ENCODE measurements at regions not wholly inside any gene's neighbourhood (a gene's known extent, or its start where the extent isn't known, plus 50 kb on each side); places are given as distances from the start of the nearest gene placed in this dataset.

DNA sequence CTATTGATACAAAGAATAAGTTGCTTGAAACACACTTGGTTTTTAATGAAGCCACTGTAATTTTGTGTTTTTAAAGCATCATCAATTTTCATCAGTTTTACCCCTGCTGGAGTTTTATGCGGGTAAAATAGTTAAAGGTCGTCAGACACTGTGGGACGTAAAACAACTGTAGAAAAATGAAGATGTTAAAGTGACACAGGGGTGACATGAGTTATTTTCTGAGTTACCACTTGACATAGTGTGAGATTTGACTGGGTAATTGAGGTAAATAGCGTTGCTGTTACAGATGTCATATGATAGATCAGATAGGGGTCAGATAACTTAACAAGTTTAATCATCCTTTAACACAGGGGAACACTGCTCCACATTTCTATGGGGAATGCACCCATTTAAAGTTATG is 297.6 kb downstream of the CHL1 start:
- no peaks in the 10 kb centered on the region for H3K9me3 Mint-ChIP-seq
- no peak overlapping the region for H3K4me3 Mint-ChIP-seq
- no peak overlapping the region for H3K27ac Mint-ChIP-seq
- DNase-seq = no peak
- ChIA-PET CTCF (no interaction called here), POLR2A (no interaction called here)
- no peak for ATAC-seq (ENCODE audit: low read depth)
- peaks cover 9% of the 10 kb centered on the region for H3K4me1 Mint-ChIP-seq
- TF ChIP-seq, protein P1, sequence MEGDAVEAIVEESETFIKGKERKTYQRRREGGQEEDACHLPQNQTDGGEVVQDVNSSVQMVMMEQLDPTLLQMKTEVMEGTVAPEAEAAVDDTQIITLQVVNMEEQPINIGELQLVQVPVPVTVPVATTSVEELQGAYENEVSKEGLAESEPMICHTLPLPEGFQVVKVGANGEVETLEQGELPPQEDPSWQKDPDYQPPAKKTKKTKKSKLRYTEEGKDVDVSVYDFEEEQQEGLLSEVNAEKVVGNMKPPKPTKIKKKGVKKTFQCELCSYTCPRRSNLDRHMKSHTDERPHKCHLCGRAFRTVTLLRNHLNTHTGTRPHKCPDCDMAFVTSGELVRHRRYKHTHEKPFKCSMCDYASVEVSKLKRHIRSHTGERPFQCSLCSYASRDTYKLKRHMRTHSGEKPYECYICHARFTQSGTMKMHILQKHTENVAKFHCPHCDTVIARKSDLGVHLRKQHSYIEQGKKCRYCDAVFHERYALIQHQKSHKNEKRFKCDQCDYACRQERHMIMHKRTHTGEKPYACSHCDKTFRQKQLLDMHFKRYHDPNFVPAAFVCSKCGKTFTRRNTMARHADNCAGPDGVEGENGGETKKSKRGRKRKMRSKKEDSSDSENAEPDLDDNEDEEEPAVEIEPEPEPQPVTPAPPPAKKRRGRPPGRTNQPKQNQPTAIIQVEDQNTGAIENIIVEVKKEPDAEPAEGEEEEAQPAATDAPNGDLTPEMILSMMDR (IDR thresholded peaks at IDR 0.05) = no peak
- no peaks in the 10 kb centered on the region for H3K36me3 Mint-ChIP-seq (ENCODE audit: low read depth)
- H3K27me3 Mint-ChIP-seq = no peaks in the 10 kb centered on the region
- intact Hi-C loops (cut with micrococcal nuclease) = no loop called here

DNA sequence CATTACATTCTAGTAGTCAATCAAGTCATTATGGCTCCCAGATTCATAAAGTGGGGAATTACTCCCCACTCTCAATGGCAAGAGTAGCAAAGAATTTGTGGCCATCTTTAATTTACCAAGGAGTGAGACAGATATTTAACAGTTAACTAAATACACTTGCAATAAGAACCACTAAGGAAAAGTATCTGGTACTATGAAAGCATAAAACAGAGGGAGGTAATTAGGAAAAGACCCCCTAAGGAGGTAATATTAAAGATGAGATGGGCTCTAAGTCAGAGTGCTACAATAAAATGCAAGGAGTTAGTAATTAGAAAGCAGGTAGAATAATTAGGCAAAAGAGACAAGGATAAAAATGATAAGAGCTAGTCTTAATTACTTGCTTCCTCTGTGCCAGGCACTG is 301.9 kb downstream of the CHL1 start:
- Mint-ChIP-seq H3K27ac (no peak overlapping the region), H3K9me3 (no peaks in the 10 kb centered on the region), H3K36me3 (ENCODE audit: low read depth) (no peaks in the 10 kb centered on the region), H3K4me3 (no peak overlapping the region), H3K27me3 (no peaks in the 10 kb centered on the region), H3K4me1 (no peaks in the 10 kb centered on the region)
- intact Hi-C loops (cut with micrococcal nuclease) = no loop called here
- ChIA-PET POLR2A (no interaction called here), CTCF (no interaction called here)
- TF ChIP-seq, protein P1 (IDR thresholded peaks at IDR 0.05) = no peak
- DNase-seq (no peak), ATAC-seq (ENCODE audit: low read depth) (no peak)

DNA sequence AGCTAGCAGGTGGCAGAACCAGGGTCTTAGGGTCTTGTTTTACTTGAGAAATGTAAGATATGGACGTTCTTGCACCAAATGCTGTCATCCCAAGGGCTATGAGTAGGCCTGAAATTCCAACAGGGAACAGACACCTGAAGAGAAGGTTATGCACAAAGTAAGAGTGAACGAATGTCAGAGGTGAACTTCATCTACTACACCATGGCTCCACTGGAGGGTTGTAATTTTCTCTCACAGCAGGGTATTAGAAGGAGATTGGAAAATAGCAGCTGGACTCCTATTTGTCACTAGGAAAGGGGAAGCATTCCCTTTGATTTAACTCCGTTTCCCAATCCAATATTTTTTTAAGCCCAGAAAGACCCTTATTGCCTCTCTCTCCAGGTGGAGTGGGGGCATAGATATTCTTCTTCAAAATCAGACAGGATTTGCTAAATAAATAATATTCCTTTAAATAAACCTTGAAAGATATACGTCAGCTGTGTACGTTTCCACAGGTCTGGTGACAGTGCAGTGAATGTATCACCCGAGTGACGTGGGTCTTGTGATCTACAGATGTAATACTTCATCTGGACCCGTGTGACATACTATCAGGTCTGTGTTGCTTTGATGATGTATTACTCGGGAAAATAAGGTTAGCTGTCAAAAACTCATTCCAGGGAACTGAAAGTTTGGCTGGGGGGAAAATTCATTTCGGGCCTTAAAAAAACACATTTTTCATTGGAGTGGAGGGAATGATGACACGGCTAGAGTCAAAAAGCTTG is 302.6 kb downstream of the CHL1 start:
- POLR2A ChIA-PET = no interaction called here
- ATAC-seq (ENCODE audit: low read depth) (no peak), DNase-seq (no peak)
- Mint-ChIP-seq H3K36me3 (ENCODE audit: low read depth) (no peaks in the 10 kb centered on the region), H3K4me1 (no peaks in the 10 kb centered on the region), H3K27me3 (no peaks in the 10 kb centered on the region), H3K9me3 (no peaks in the 10 kb centered on the region), H3K27ac (no peak overlapping the region), H3K4me3 (no peak overlapping the region)
- intact Hi-C loops (cut with micrococcal nuclease) = no loop called here
- TF ChIP-seq, protein P1 (IDR thresholded peaks at IDR 0.05) = no peak
- CTCF ChIA-PET = no interaction called here

DNA sequence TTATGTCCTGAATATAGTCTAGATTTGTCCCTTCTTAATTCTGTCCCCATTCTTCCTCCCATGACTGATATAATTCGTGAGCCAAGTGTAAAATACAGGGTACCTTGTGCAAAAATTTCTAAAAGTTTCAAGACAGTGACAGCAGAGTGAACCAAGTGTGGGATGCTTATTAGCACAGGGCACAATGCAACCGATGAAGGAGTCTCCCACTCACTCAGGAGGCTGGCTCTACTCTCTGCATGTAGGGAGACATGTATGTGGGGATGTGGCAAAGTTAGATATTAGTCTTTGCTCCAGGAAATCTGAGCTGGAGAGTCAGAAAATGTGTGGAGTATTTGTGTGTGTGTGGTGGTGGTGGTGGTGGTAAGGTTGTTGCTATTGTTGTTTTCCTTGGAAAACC is 305.9 kb downstream of the CHL1 start:
- Mint-ChIP-seq H3K4me1 (no peaks in the 10 kb centered on the region), H3K27me3 (no peaks in the 10 kb centered on the region), H3K27ac (no peak overlapping the region), H3K4me3 (no peak overlapping the region), H3K36me3 (ENCODE audit: low read depth) (no peaks in the 10 kb centered on the region), H3K9me3 (peaks cover 3% of the 10 kb centered on the region)
- ATAC-seq (ENCODE audit: low read depth) (no peak), DNase-seq (no peak)
- intact Hi-C loops (cut with micrococcal nuclease) = no loop called here
- CTCF ChIA-PET = no interaction called here
- TF ChIP-seq, protein P1 (IDR thresholded peaks at IDR 0.05) = no peak
- POLR2A ChIA-PET = no interaction called here

DNA sequence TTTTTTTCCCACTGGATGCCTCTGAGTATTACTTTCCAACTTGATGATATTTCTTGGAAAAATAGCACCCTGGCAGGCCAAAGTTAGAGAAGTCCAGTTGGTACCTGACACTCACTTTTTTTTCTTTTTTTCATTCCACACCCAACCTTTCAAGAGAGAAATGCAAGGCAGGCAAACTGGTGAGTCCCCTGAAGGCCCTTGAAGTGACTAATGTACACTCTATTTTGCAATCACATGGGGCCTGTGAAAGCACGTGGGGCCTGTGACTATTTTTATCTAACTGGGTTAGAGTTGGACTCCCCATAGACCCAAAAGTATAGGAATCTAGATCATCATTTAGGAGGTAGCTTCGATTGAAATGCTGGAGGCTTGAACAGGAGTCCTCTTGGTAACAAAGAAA is 316.7 kb downstream of the CHL1 start:
- intact Hi-C loops (cut with micrococcal nuclease) = no loop called here
- Mint-ChIP-seq H3K9me3 (peaks cover 5% of the 10 kb centered on the region), H3K36me3 (ENCODE audit: low read depth) (no peaks in the 10 kb centered on the region), H3K4me1 (no peaks in the 10 kb centered on the region), H3K4me3 (no peak overlapping the region), H3K27me3 (no peaks in the 10 kb centered on the region), H3K27ac (no peak overlapping the region)
- CTCF ChIA-PET = no interaction called here
- ATAC-seq (ENCODE audit: low read depth) (no peak), DNase-seq (no peak)
- TF ChIP-seq, protein P1 (IDR thresholded peaks at IDR 0.05) = no peak
- POLR2A ChIA-PET = no interaction called here

Data from activated B cell treated with CpG ODN at 0.5 μM for 24 hours (primary cell).